Upper lobe of left lung (tissue), 4 donors: ENCODE measurements at regions not wholly inside any gene's neighbourhood (a gene's known extent, or its start where the extent isn't known, plus 50 kb on each side); places are given as distances from the start of the nearest gene placed in this dataset.

Experiments used
- CTCF ChIP-seq, 6 experiments: fragments of 450-650 bp in 4 of 6; fragments of 200-600 bp in 2 of 6; sonication (generic) in 2 of 6; IDR thresholded peaks; one replicate each; pipeline ENCODE4 v1.5.1; 2016 to 2019; ENCODE audit warnings: antibody characterized with exemption in 6 of 6
- EP300 ChIP-seq, 4 donors: sonication (generic); formaldehyde crosslinking; IDR thresholded peaks; one replicate each; pipeline ENCODE4 v1.5.1; 2017; ENCODE audit warnings: antibody characterized with exemption in 4 of 4, control low read depth in 2 of 4
- POLR2A ChIP-seq, 4 donors: fragments of 450-650 bp; IDR thresholded peaks; one replicate each; pipeline ENCODE4 v1.5.1; 2016 to 2017; ENCODE audit warnings: antibody characterized with exemption in 4 of 4, mild to moderate bottlenecking in 2 of 4
- POLR2AphosphoS5 ChIP-seq, 2 donors: sonication (generic); formaldehyde crosslinking; IDR thresholded peaks; one replicate each; pipeline ENCODE4 v1.5.1; 2017; ENCODE audit warnings: antibody characterized with exemption in 2 of 2

- TF ChIP-seq POLR2A (IDR thresholded peaks at IDR 0.05) (no peak), CTCF (IDR thresholded peaks at IDR 0.05) (no peak), POLR2AphosphoS5 (IDR thresholded peaks at IDR 0.05) (no peak), EP300 (IDR thresholded peaks at IDR 0.05) (no peak)
These were observed 697.5 kb upstream of the PCDH20 start for GRCh38 chr13:62113179-62113578.
